ENCODE measurements at regions not wholly inside any gene's neighbourhood (a gene's known extent, or its start where the extent isn't known, plus 50 kb on each side); places are given as distances from the start of the nearest gene placed in this dataset.

DNA sequence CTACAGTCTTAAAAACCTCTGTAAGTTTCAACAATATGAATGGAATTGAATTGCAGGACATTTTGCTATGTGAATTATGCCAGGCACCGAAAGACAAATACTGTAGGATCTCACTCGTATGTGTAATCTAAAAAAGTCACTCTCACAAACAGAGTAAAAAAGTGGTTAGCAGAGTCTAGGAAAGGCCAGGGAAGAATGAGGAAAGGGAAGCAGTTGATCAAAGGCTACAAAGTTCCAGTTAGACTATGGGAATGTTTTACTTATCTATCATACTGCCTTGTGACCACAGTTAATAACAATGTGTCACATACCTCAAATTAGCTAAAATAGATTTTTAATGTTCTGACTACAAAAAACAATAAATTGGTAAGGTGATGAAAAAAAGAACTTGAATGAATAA is 565.4 kb upstream of the BRINP3 start:
- H3K27me3 ChIP-seq (ENCODE audit: control insufficient read depth in 2 of 2, insufficient read depth in 2 of 2, low read length in 2 of 2): no peaks in the 10 kb centered on the region
- H3K9me3 ChIP-seq (replicated peaks; ENCODE audit: control insufficient read depth, insufficient read depth, low read depth, low read length): no peaks in the 10 kb centered on the region
- H3K27ac ChIP-seq (ENCODE audit: extremely low read depth, low read depth, low read length): no peak overlapping the region
- intact Hi-C loops (cut with micrococcal nuclease) (no loop called here), in situ Hi-C loops (cut with MboI) (no loop called here)
- no peaks in the 10 kb centered on the region for H3K79me2 ChIP-seq (ENCODE audit: control insufficient read depth, insufficient read depth, low read length)
- no peaks in the 10 kb centered on the region for H3K36me3 ChIP-seq (ENCODE audit: control insufficient read depth, insufficient read depth, low read length)
- H3K9ac ChIP-seq (ENCODE audit: insufficient read depth in 1 of 2, low read depth in 2 of 2, low read length in 2 of 2): no peak overlapping the region
- H3K4me3 ChIP-seq: no peak overlapping the region
- ChIA-PET CTCF (ENCODE audit: low intra/inter-chr PET ratio) (no interaction called here), POLR2A (no interaction called here)
- TF ChIP-seq NONO (IDR thresholded peaks at IDR 0.05; ENCODE audit: low read depth in 2 of 2, low read length in 1 of 2) (no peak), ZSCAN29 (IDR thresholded peaks at IDR 0.05) (no peak), POU5F1 (IDR thresholded peaks at IDR 0.05; ENCODE audit: borderline replicate concordance, low read depth, low read length, partially characterized antibody) (no peak), PURB (CRISPR knock-in tag; IDR thresholded peaks at IDR 0.05; ENCODE audit: low read depth) (no peak)
- ATAC-seq (no peak), DNase-seq (ENCODE audit: extremely low read depth in 1 of 4, low spot score in 3 of 4) (no peak), FAIRE-seq (no peak)
- H3K9me1 ChIP-seq (ENCODE audit: control insufficient read depth, insufficient read depth, low read length): no peaks in the 10 kb centered on the region
- no peaks in the 10 kb centered on the region for H3K4me1 ChIP-seq (replicated peaks in 1 of 2; ENCODE audit: control insufficient read depth in 2 of 2, insufficient read depth in 2 of 2, low read length in 2 of 2)
- H4K20me1 ChIP-seq (replicated peaks; ENCODE audit: control insufficient read depth, insufficient read depth, low read length): no peaks in the 10 kb centered on the region
- WGBS (ENCODE audit: insufficient coverage, low coverage, missing lambda C conversion rate): 3% methylated on average over 2 of the region's 2 CpGs
- H2AFZ ChIP-seq (ENCODE audit: low read depth, low read length): no peak overlapping the region
- no TSS peak for BruUV-seq (replicated peaks)
- no peak overlapping the region for H3K4me2 ChIP-seq (ENCODE audit: insufficient read depth, low read length)

DNA sequence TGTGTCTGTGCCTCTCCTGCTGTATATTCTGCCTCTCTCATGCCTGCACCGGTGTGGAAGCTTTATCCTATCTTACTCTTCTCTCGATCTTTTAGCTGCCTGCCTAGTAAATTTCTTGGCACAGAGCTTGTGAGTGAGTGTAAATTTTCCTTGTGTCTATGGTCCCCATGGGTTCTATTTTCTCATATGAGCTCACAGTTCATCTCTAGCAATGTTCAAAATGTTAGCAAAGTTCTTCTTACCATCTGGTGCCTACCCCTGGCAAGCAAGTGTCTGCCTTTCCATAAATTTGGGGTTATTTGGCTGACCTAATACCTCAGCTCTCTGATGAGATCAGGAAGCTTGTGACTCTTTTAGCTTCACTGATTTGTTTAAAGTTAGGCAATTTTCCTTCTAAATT is 572.1 kb upstream of the BRINP3 start:
- WGBS (ENCODE audit: insufficient coverage, low coverage, missing lambda C conversion rate): 3% methylated on average over 2 of the region's 2 CpGs
- intact Hi-C loops (cut with micrococcal nuclease): no loop called here
- ChIA-PET POLR2A (interaction anchor here (0.7 kb wide), 1 partner anchor 16 kb away, joined by 4 read pairs; no protein-coding TSS in a partner anchor), CTCF (ENCODE audit: low intra/inter-chr PET ratio) (no interaction called here)
- H3K9me3 ChIP-seq (replicated peaks; ENCODE audit: control insufficient read depth, insufficient read depth, low read depth, low read length): no peaks in the 10 kb centered on the region
- DNase-seq (ENCODE audit: extremely low read depth in 1 of 4, low spot score in 3 of 4) (no peak), ATAC-seq (no peak), FAIRE-seq (no peak)
- no peak overlapping the region for H3K27ac ChIP-seq (ENCODE audit: extremely low read depth, low read depth, low read length)
- no peak overlapping the region for H3K4me3 ChIP-seq
- H4K20me1 ChIP-seq (replicated peaks; ENCODE audit: control insufficient read depth, insufficient read depth, low read length): no peaks in the 10 kb centered on the region
- H3K9ac ChIP-seq (ENCODE audit: insufficient read depth in 1 of 2, low read depth in 2 of 2, low read length in 2 of 2): no peak overlapping the region
- no peak overlapping the region for H2AFZ ChIP-seq (ENCODE audit: low read depth, low read length)
- no peak overlapping the region for H3K4me2 ChIP-seq (ENCODE audit: insufficient read depth, low read length)
- no peaks in the 10 kb centered on the region for H3K9me1 ChIP-seq (ENCODE audit: control insufficient read depth, insufficient read depth, low read length)
- BruUV-seq (replicated peaks): no TSS peak
- H3K79me2 ChIP-seq (ENCODE audit: control insufficient read depth, insufficient read depth, low read length): no peaks in the 10 kb centered on the region
- H3K36me3 ChIP-seq (ENCODE audit: control insufficient read depth, insufficient read depth, low read length): no peaks in the 10 kb centered on the region
- no peaks in the 10 kb centered on the region for H3K4me1 ChIP-seq (replicated peaks in 1 of 2; ENCODE audit: control insufficient read depth in 2 of 2, insufficient read depth in 2 of 2, low read length in 2 of 2)
- no peaks in the 10 kb centered on the region for H3K27me3 ChIP-seq (ENCODE audit: control insufficient read depth in 2 of 2, insufficient read depth in 2 of 2, low read length in 2 of 2)
- in situ Hi-C loops (cut with MboI): no loop called here
- TF ChIP-seq ZNF347 (CRISPR knock-in tag; IDR thresholded peaks at IDR 0.05; ENCODE audit: low read depth): no peak
- TF ChIP-seq CREB1 (IDR thresholded peaks at IDR 0.05): no peak
- no peak for TF ChIP-seq CREB1 (CRISPR knock-in tag; IDR thresholded peaks at IDR 0.05)
